Spinal cord (tissue), 9 donors: ENCODE measurements at regions not wholly inside any gene's neighbourhood (a gene's known extent, or its start where the extent isn't known, plus 50 kb on each side); places are given as distances from the start of the nearest gene placed in this dataset.

ENCODE experiments used
- DNase-seq, 6 donors: peaks; one replicate each; pipeline versions ENCODE4 v3.0.0 to v3.0.0-alpha.2; 2013 to 2015; ENCODE audit warnings: low spot score in 6 of 6, low read depth in 4 of 6
- H3K27ac ChIP-seq: one replicate; pipeline ENCODE4 v1.5.1; 2013; ENCODE audit warnings: low read depth, low read length, control low read depth
- H3K27me3 ChIP-seq: one replicate; pipeline ENCODE4 v1.6.1; 2013; ENCODE audit warnings: low read length; ENCODE audit not compliant: control insufficient read depth, insufficient read depth
- H3K36me3 ChIP-seq: one replicate; pipeline ENCODE4 v1.6.1; 2013; ENCODE audit warnings: low read length; ENCODE audit not compliant: control insufficient read depth, insufficient read depth
- H3K4me1 ChIP-seq: one replicate; pipeline ENCODE4 v1.6.1; 2013; ENCODE audit warnings: low read length; ENCODE audit not compliant: control insufficient read depth, insufficient read depth
- H3K4me3 ChIP-seq: one replicate; pipeline ENCODE4 v1.5.1; 2013; ENCODE audit warnings: low read depth, low read length, control low read depth
- H3K9me3 ChIP-seq: one replicate; pipeline ENCODE4 v1.6.1; 2013; ENCODE audit warnings: low read length; ENCODE audit not compliant: control insufficient read depth, insufficient read depth
- WGBS: methylation state at CpG from one replicate; pipeline ENCODE4 v1.1.5; 2013; ENCODE audit warnings: missing lambda C conversion rate; ENCODE audit not compliant: insufficient coverage; 5-methylcytosine and 5-hydroxymethylcytosine counted together
- donor health status: healthy.

- no peak overlapping the region for H3K27ac ChIP-seq
- H3K36me3 ChIP-seq, result no peaks in the 10 kb centered on the region
- no peak overlapping the region for H3K4me3 ChIP-seq
- H3K27me3 ChIP-seq, result no peaks in the 10 kb centered on the region
- WGBS, result 100% methylated on average over 1 of the region's 4 CpGs
- no peaks in the 10 kb centered on the region for H3K9me3 ChIP-seq
- H3K4me1 ChIP-seq, result no peaks in the 10 kb centered on the region
- no peak for DNase-seq
These were observed 638.0 kb downstream of the OTOL1 start for GRCh38 chr3:162134571-162134970.

- Histone ChIP-seq H3K27me3 (no peaks in the 10 kb centered on the region), H3K4me1 (no peaks in the 10 kb centered on the region), H3K36me3 (no peaks in the 10 kb centered on the region), H3K4me3 (no peak overlapping the region), H3K27ac (no peak overlapping the region), H3K9me3 (no peaks in the 10 kb centered on the region)
- no peak for DNase-seq
- WGBS, result 87% methylated on average over 2 of the region's 2 CpGs
These were observed 639.5 kb downstream of the OTOL1 start for GRCh38 chr3:162136136-162136535.

DNA sequence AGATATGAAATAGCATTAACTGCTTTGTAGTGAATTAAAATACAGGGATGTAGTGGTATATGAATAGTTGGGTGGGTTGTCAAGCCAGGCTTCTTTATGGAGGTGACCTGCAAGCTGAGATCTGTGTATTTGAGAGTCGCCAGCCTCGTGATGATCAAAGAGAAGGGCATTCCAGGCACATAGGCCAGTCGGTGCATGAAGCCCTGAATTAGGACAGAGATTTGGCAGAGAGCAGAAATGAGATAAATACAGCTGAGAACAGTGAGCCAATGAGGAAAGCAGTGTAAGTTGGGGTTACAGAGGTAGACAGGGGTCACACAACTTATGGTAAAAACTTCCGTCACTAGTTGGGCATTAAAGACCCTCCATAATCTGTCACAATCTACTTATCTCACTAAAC lies 641.9 kb downstream of the OTOL1 start:
- DNase-seq, result no peak

GRCh38 chr3:162139841-162140240 lies 643.2 kb downstream of the OTOL1 start:
- no CpG with 5 or more reads among the region's 1 CpG for WGBS
- H3K4me1 ChIP-seq, result no peaks in the 10 kb centered on the region

More for the DNA sequence above, 641.9 kb downstream of the OTOL1 start:
- Histone ChIP-seq H3K36me3 (no peaks in the 10 kb centered on the region), H3K27ac (no peak overlapping the region), H3K4me3 (no peak overlapping the region), H3K9me3 (no peaks in the 10 kb centered on the region), H3K27me3 (no peaks in the 10 kb centered on the region), H3K4me1 (no peaks in the 10 kb centered on the region)
- WGBS, result 63% methylated on average over 4 of the region's 4 CpGs

GRCh38 chr3:162141272-162141791 lies 644.7 kb downstream of the OTOL1 start:
- no peaks in the 10 kb centered on the region for H3K36me3 ChIP-seq
- no peaks in the 10 kb centered on the region for H3K4me1 ChIP-seq
- no peaks in the 10 kb centered on the region for H3K27me3 ChIP-seq
- H3K9me3 ChIP-seq, result no peaks in the 10 kb centered on the region
- H3K27ac ChIP-seq, result no peak overlapping the region
- no peak for DNase-seq
- WGBS, result no CpG with 5 or more reads among the region's 2 CpGs
- no peak overlapping the region for H3K4me3 ChIP-seq

More at GRCh38 chr3:162139841-162140240, 643.2 kb downstream of the OTOL1 start:
- Histone ChIP-seq H3K27me3 (no peaks in the 10 kb centered on the region), H3K4me3 (no peak overlapping the region), H3K27ac (no peak overlapping the region), H3K9me3 (no peaks in the 10 kb centered on the region), H3K36me3 (no peaks in the 10 kb centered on the region)
- DNase-seq, result no peak

DNA sequence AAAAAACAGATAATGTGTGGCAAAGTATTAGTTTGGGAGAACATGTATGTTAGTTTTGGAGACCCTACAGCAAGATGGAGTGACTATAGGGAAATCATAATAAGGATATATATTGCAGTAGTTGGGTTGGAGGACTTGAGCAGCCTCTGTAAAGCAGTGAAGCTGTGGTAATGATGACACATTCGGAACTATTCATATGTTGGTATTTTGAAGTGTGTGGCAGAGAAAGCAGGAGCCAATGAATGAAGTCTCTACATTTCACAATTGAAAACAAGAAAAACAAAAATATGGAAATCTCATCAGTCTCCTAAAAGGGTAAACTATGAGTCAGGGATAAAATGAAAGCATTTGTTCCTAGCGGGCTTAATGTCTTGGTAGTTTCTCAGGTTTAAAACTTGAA lies 645.9 kb downstream of the OTOL1 start:
- no peak for DNase-seq
- no peaks in the 10 kb centered on the region for H3K27me3 ChIP-seq
- H3K4me3 ChIP-seq, result no peak overlapping the region
- H3K9me3 ChIP-seq, result no peaks in the 10 kb centered on the region
- no CpG with 5 or more reads among the region's 2 CpGs for WGBS
- H3K27ac ChIP-seq, result no peak overlapping the region
- no peaks in the 10 kb centered on the region for H3K36me3 ChIP-seq
- no peaks in the 10 kb centered on the region for H3K4me1 ChIP-seq

DNA sequence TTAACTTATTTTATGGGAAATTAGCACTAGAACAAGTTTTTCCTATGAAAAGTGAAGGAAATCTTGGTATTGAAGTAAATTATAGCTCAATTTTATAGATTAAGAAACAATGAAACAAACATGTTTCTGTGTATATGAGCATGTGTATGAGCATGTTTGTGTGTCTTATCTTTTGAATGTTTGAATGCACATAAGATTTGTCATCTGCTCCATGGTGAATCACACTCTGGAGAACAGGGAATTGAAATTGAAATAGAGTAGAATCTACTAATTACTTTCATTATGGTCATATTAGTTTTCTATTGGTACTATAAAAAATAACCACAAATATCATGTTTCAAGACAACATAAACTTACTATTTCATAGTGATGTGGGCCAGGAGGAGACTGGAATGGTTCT lies 646.6 kb downstream of the OTOL1 start:
- H3K27me3 ChIP-seq, result no peaks in the 10 kb centered on the region
- no peak overlapping the region for H3K27ac ChIP-seq
- no peaks in the 10 kb centered on the region for H3K36me3 ChIP-seq
- no peak overlapping the region for H3K4me3 ChIP-seq
- H3K9me3 ChIP-seq, result no peaks in the 10 kb centered on the region
- DNase-seq, result no peak
- H3K4me1 ChIP-seq, result no peaks in the 10 kb centered on the region

- no peaks in the 10 kb centered on the region for H3K4me1 ChIP-seq
- no peak for DNase-seq
- H3K36me3 ChIP-seq, result no peaks in the 10 kb centered on the region
- no peak overlapping the region for H3K27ac ChIP-seq
- H3K4me3 ChIP-seq, result no peak overlapping the region
- WGBS, result 33% methylated on average over 1 of the region's 1 CpG
- H3K27me3 ChIP-seq, result no peaks in the 10 kb centered on the region
- H3K9me3 ChIP-seq, result no peaks in the 10 kb centered on the region
These were observed 651.4 kb downstream of the OTOL1 start for GRCh38 chr3:162147996-162148395.

DNA sequence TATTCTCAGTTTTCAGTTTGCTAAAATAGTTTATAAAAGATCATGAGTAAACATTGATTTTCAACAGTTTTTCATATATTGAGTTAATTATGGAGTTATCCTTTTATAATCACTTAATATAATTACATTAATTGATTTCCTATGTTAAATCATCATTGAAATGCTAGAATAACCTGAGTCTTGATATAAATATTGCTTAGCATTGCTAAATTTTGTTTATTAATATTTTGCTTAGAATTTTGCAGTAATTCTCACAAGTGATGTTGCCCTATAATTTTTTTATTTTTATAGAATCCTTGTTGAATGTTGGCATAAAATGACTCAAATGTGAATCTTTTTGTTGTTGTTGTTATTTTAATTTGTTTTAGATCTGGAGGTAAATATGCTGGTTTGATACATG lies 654.2 kb downstream of the OTOL1 start:
- no peaks in the 10 kb centered on the region for H3K27me3 ChIP-seq
- no peak overlapping the region for H3K4me3 ChIP-seq
- H3K27ac ChIP-seq, result no peak overlapping the region
- peaks cover 2% of the 10 kb centered on the region for H3K9me3 ChIP-seq
- H3K36me3 ChIP-seq, result no peaks in the 10 kb centered on the region
- no peaks in the 10 kb centered on the region for H3K4me1 ChIP-seq
- DNase-seq, result no peak

DNA sequence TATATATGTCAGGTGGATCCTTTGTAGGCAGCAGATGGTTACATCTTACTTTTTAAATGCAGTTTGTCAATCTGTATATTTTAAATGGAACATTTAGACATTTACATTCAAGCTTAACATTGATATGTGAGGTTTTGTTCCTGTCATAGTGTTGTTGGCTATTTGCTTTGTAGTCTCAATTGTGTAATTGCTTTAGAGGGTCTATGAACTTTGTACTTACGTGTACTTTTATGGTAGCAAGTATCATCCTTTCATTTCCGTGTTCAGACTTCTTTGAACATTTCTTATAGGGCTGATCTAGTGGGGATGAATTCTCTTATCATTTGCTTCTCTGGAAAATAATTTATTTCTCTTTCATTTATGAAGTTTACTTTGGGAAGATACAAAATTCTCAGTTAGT lies 656.0 kb downstream of the OTOL1 start:
- Histone ChIP-seq H3K9me3 (peaks cover 2% of the 10 kb centered on the region), H3K4me1 (no peaks in the 10 kb centered on the region), H3K4me3 (no peak overlapping the region), H3K27me3 (no peaks in the 10 kb centered on the region), H3K27ac (no peak overlapping the region), H3K36me3 (no peaks in the 10 kb centered on the region)
- no peak for DNase-seq
- no CpG with 5 or more reads among the region's 2 CpGs for WGBS
